ENCODE measurements at regions not wholly inside any gene's neighbourhood (a gene's known extent, or its start where the extent isn't known, plus 50 kb on each side); places are given as distances from the start of the nearest gene placed in this dataset.

GRCh38 chr6:6722195-6722594, 133.7 kb downstream of the LY86 start:
- Histone ChIP-seq H3K4me2 (ENCODE audit: low read length) (no peak overlapping the region), H4K20me1 (ENCODE audit: insufficient read depth, low read length) (no peaks in the 10 kb centered on the region), H3K36me3 (ENCODE audit: insufficient read depth, low read length) (no peaks in the 10 kb centered on the region), H3K27ac (ENCODE audit: low read depth, low read length, poor library complexity, severe bottlenecking) (no peak overlapping the region), H3K9me2 (ENCODE audit: insufficient read depth, low read length) (no peaks in the 10 kb centered on the region), H3K4me3 (ENCODE audit: low read depth, low read length, poor library complexity, severe bottlenecking) (no peak overlapping the region), H3K79me2 (ENCODE audit: insufficient read depth, low read depth, low read length) (no peaks in the 10 kb centered on the region), H3K4me1 (ENCODE audit: insufficient read depth, low read length, poor library complexity, severe bottlenecking) (no peaks in the 10 kb centered on the region), H3K9me3 (ENCODE audit: low read length) (no peaks in the 10 kb centered on the region), H2AFZ (ENCODE audit: low read length) (no peak overlapping the region)
- ChIA-PET POLR2A (interaction anchor here (0.6 kb wide), 1 partner anchor 18 kb away, joined by 3 read pairs; no protein-coding TSS in a partner anchor), CTCF (ENCODE audit: unreplicated experiment) (interaction anchor here (1.0 kb wide), 1 partner anchor 61 kb away, joined by 4 read pairs; no protein-coding TSS in a partner anchor)
- TF ChIP-seq CTCF (conservative IDR thresholded peaks at IDR 0.05; ENCODE audit: low read length) (no peak), EZH2phosphoT487 (IDR thresholded peaks at IDR 0.05; ENCODE audit: borderline replicate concordance, low read depth, low read length) (no peak)
- intact Hi-C loops (cut with micrococcal nuclease; ENCODE audit: unreplicated experiment): no loop called here
- no TSS peak for BruUV-seq (replicated peaks)
- DNase-seq (ENCODE audit: low spot score): no peak

GRCh38 chr6:6723361-6723760, 134.8 kb downstream of the LY86 start:
- Histone ChIP-seq H3K4me2 (ENCODE audit: low read length) (no peak overlapping the region), H3K79me2 (ENCODE audit: insufficient read depth, low read depth, low read length) (no peaks in the 10 kb centered on the region), H3K27ac (ENCODE audit: low read depth, low read length, poor library complexity, severe bottlenecking) (no peak overlapping the region), H3K4me1 (ENCODE audit: insufficient read depth, low read length, poor library complexity, severe bottlenecking) (no peaks in the 10 kb centered on the region), H3K9me3 (ENCODE audit: low read length) (no peaks in the 10 kb centered on the region), H3K4me3 (ENCODE audit: low read depth, low read length, poor library complexity, severe bottlenecking) (no peak overlapping the region), H3K9me2 (ENCODE audit: insufficient read depth, low read length) (no peaks in the 10 kb centered on the region), H4K20me1 (ENCODE audit: insufficient read depth, low read length) (no peaks in the 10 kb centered on the region), H2AFZ (ENCODE audit: low read length) (no peak overlapping the region), H3K36me3 (ENCODE audit: insufficient read depth, low read length) (no peaks in the 10 kb centered on the region)
- DNase-seq (ENCODE audit: low spot score): no peak
- no TSS peak for BruUV-seq (replicated peaks)
- POLR2A ChIA-PET: interaction anchor here (0.9 kb wide), 1 partner anchor 19 kb away, joined by 7 read pairs; no protein-coding TSS in a partner anchor
- CTCF ChIA-PET (ENCODE audit: unreplicated experiment): interaction anchor here (0.9 kb wide), 1 partner anchor 389 kb away, joined by 4 read pairs; no protein-coding TSS in a partner anchor
- intact Hi-C loops (cut with micrococcal nuclease; ENCODE audit: unreplicated experiment): no loop called here
- TF ChIP-seq CTCF (conservative IDR thresholded peaks at IDR 0.05; ENCODE audit: low read length) (no peak), EZH2phosphoT487 (IDR thresholded peaks at IDR 0.05; ENCODE audit: borderline replicate concordance, low read depth, low read length) (no peak)

DNA sequence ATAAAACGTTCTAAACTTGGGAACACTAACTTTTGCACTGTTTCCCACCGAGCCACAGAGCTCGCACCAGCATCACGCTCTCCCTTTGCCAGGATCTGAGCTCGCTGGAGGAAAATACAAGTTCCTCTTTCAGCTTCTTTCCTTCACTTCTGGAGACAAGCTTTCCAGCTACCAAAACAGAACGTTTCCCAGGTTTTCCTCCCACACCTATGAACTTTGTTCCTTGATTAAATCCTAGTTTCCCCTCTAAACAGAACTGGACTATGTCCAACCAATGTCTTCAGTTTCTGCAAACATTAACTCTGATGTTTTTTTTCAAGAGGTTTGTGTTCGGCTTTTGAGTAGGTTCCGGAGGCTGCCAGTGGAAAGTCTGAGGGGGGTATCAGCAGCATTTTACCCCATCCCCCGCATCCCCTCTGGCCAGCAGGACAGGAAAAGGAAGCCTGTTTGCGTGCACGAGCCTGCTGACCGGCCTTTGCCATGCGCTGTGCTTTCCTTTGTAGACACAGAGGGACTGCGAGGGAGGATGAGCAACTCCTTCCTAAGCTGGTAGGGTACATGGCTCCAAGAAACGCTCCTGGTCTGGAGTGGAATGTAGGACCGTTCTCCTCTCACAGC, 135.5 kb downstream of the LY86 start:
- BruUV-seq (replicated peaks): no TSS peak
- no peaks in the 10 kb centered on the region for H4K20me1 ChIP-seq (ENCODE audit: insufficient read depth, low read length)
- H3K4me1 ChIP-seq (ENCODE audit: insufficient read depth, low read length, poor library complexity, severe bottlenecking): no peaks in the 10 kb centered on the region
- intact Hi-C loops (cut with micrococcal nuclease; ENCODE audit: unreplicated experiment): no loop called here
- H3K4me3 ChIP-seq (ENCODE audit: low read depth, low read length, poor library complexity, severe bottlenecking): no peak overlapping the region
- H3K27ac ChIP-seq (ENCODE audit: low read depth, low read length, poor library complexity, severe bottlenecking): no peak overlapping the region
- H3K9me2 ChIP-seq (ENCODE audit: insufficient read depth, low read length): no peaks in the 10 kb centered on the region
- ChIA-PET CTCF (ENCODE audit: unreplicated experiment) (interaction anchor here (0.6 to 0.9 kb wide), 2 partner anchors 97 to 388 kb away, joined by 4 read pairs; no protein-coding TSS in a partner anchor), POLR2A (interaction anchor here (0.5 to 0.9 kb wide), 2 partner anchors 19 to 694 kb away, joined by 3 to 7 read pairs; no protein-coding TSS in a partner anchor)
- no peaks in the 10 kb centered on the region for H3K9me3 ChIP-seq (ENCODE audit: low read length)
- H3K36me3 ChIP-seq (ENCODE audit: insufficient read depth, low read length): no peaks in the 10 kb centered on the region
- no peaks in the 10 kb centered on the region for H3K79me2 ChIP-seq (ENCODE audit: insufficient read depth, low read depth, low read length)
- no peak overlapping the region for H2AFZ ChIP-seq (ENCODE audit: low read length)
- no peak overlapping the region for H3K4me2 ChIP-seq (ENCODE audit: low read length)
- no peak for DNase-seq (ENCODE audit: low spot score)
- TF ChIP-seq CTCF (conservative IDR thresholded peaks at IDR 0.05; ENCODE audit: low read length) (no peak), EZH2phosphoT487 (IDR thresholded peaks at IDR 0.05; ENCODE audit: borderline replicate concordance, low read depth, low read length) (no peak)
